OCI-LY7 (cell line): ENCODE measurements at regions not wholly inside any gene's neighbourhood (a gene's known extent, or its start where the extent isn't known, plus 50 kb on each side); places are given as distances from the start of the nearest gene placed in this dataset.

Source experiments
- BruUV-seq: library from RNA; stranded (reverse); fragments of 400-500 nt; replicated peaks from 2 replicates; lab custom pipeline; 2021; lab: Mats Ljungman, UMichigan
- CTCF ChIA-PET: fragments of 300-600 bp; sonication (Branson Sonifier 250); formaldehyde crosslinking; loops from one replicate; lab custom pipeline; 2022; ENCODE audit warnings: antibody characterized with exemption; ENCODE audit not compliant: unreplicated experiment; lab: Charles Lee
- POLR2A ChIA-PET: fragments of 300-600 bp; sonication (Branson Sonifier 250); formaldehyde crosslinking; loops from one replicate; lab custom pipeline; 2022; ENCODE audit warnings: antibody characterized with exemption; lab: Charles Lee
- DNase-seq: peaks from one replicate; pipeline ENCODE4 v3.0.0-alpha.2; 2015; ENCODE audit warnings: low spot score
- H2AFZ ChIP-seq: fragments of 200-600 bp; sonication (generic), shearing (Covaris generic); 2 replicates; pipeline ENCODE4 v1.6.1; 2014; ENCODE audit warnings: mild to moderate bottlenecking, antibody characterized with exemption, low read length, moderate library complexity
- H3K27ac ChIP-seq: fragments of 200-600 bp; sonication (generic); 2 replicates; pipeline ENCODE4 v1.5.1; 2014; ENCODE audit warnings: mixed run types, low read depth, mild to moderate bottlenecking, moderate library complexity, low read length, inconsistent platforms; ENCODE audit not compliant: poor library complexity, severe bottlenecking
- H3K36me3 ChIP-seq: fragments of 200-600 bp; sonication (generic); 2 replicates; pipeline ENCODE4 v1.6.1; 2014; ENCODE audit warnings: mild to moderate bottlenecking, antibody characterized with exemption, low read length, moderate library complexity, mixed read lengths; ENCODE audit not compliant: insufficient read depth
- H3K4me1 ChIP-seq: fragments of 200-600 bp; sonication (generic); 2 replicates; pipeline ENCODE4 v1.5.1; 2014; ENCODE audit warnings: mild to moderate bottlenecking, low read length; ENCODE audit not compliant: insufficient read depth, poor library complexity, severe bottlenecking
- H3K4me2 ChIP-seq: fragments of 200-600 bp; sonication (generic); 2 replicates; pipeline ENCODE4 v1.6.1; 2014; ENCODE audit warnings: mild to moderate bottlenecking, low read length
- H3K4me3 ChIP-seq: fragments of 200-600 bp; sonication (generic); 2 replicates; pipeline ENCODE4 v1.5.1; 2014; ENCODE audit warnings: mild to moderate bottlenecking, low read depth, low read length; ENCODE audit not compliant: poor library complexity, severe bottlenecking
- H3K79me2 ChIP-seq: fragments of 200-600 bp; sonication (generic); 2 replicates; pipeline ENCODE4 v1.6.1; 2016; ENCODE audit warnings: low read depth, mild to moderate bottlenecking, low read length, moderate library complexity, mixed read lengths; ENCODE audit not compliant: insufficient read depth
- H3K9me2 ChIP-seq: fragments of 200-600 bp; sonication (generic); 2 replicates; pipeline ENCODE4 v1.6.1; 2016; ENCODE audit warnings: mild to moderate bottlenecking, low read length, mixed read lengths; ENCODE audit not compliant: insufficient read depth
- H3K9me3 ChIP-seq: fragments of 200-600 bp; sonication (generic); 2 replicates; pipeline ENCODE4 v1.6.1; 2014; ENCODE audit warnings: mild to moderate bottlenecking, mixed run types, low read length, mixed read lengths
- H4K20me1 ChIP-seq: fragments of 200-600 bp; sonication (generic); 2 replicates; pipeline ENCODE4 v1.6.1; 2014; ENCODE audit warnings: mild to moderate bottlenecking, antibody characterized with exemption, low read length, moderate library complexity, mixed read lengths; ENCODE audit not compliant: insufficient read depth
- EZH2phosphoT487 ChIP-seq: fragments of 200-600 bp; sonication (generic); IDR thresholded peaks from 2 replicates; pipeline ENCODE4 v1.6.1; 2018; ENCODE audit warnings: low read depth, borderline replicate concordance, mild to moderate bottlenecking, mixed run types, antibody characterized with exemption, low read length, moderate library complexity, mixed read lengths
- intact Hi-C: fragments of 100-400 bp; cut with micrococcal nuclease; formaldehyde crosslinking; loops from one replicate; pipeline ENCODE4 v1.10.0; 2022; ENCODE audit not compliant: unreplicated experiment
- TF ChIP-seq, protein P1 (sequence below): fragments of 200-600 bp; sonication (generic); conservative IDR thresholded peaks from 2 replicates; pipeline ENCODE4 v1.5.1; 2014; ENCODE audit warnings: mild to moderate bottlenecking, antibody characterized with exemption, low read length, moderate library complexity, mixed read lengths

DNA sequence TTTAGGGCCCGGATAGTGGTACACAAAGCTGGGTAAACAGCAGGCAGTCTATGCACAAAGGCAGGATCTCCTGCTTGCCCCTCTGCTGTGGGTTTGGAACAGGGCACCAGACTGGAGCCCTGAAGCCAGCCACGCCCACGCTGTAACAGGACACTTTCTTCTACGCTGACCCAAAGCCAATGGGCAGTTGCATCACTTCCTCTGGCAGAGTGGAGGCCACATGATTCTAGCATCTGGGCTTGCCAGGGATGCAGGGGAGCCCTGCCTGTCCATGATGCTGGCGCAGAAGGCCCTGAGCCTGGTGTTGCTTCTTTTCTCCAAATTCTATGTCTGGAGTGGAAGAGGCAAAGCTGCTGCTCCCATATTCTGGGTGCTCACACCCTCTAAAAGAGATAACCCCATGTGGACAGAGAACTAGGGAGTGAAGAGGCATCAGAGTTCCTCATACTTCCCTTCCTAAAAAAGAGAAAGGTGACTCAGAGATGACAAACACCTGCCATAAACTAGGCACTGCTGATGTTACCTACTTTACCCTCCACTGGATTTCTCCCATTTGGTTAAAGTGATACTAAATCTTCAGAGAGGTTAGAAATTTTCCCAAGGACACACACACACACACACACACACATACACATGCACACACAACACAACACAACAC, 260.3 kb upstream of the KLF4 start:
- Histone ChIP-seq H3K9me2 (no peaks in the 10 kb centered on the region), H3K4me3 (no peak overlapping the region), H3K27ac (no peak overlapping the region), H3K36me3 (no peaks in the 10 kb centered on the region), H2AFZ (no peak overlapping the region), H3K4me1 (no peaks in the 10 kb centered on the region), H3K4me2 (no peak overlapping the region), H3K9me3 (no peaks in the 10 kb centered on the region), H3K79me2 (no peaks in the 10 kb centered on the region), H4K20me1 (no peaks in the 10 kb centered on the region)
- ChIA-PET POLR2A (no interaction called here), CTCF (no interaction called here)
- BruUV-seq: no TSS peak
- TF ChIP-seq EZH2phosphoT487: no peak
- TF ChIP-seq, protein P1, sequence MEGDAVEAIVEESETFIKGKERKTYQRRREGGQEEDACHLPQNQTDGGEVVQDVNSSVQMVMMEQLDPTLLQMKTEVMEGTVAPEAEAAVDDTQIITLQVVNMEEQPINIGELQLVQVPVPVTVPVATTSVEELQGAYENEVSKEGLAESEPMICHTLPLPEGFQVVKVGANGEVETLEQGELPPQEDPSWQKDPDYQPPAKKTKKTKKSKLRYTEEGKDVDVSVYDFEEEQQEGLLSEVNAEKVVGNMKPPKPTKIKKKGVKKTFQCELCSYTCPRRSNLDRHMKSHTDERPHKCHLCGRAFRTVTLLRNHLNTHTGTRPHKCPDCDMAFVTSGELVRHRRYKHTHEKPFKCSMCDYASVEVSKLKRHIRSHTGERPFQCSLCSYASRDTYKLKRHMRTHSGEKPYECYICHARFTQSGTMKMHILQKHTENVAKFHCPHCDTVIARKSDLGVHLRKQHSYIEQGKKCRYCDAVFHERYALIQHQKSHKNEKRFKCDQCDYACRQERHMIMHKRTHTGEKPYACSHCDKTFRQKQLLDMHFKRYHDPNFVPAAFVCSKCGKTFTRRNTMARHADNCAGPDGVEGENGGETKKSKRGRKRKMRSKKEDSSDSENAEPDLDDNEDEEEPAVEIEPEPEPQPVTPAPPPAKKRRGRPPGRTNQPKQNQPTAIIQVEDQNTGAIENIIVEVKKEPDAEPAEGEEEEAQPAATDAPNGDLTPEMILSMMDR: no peak
- no peak for DNase-seq
- intact Hi-C loops: no loop called here

DNA sequence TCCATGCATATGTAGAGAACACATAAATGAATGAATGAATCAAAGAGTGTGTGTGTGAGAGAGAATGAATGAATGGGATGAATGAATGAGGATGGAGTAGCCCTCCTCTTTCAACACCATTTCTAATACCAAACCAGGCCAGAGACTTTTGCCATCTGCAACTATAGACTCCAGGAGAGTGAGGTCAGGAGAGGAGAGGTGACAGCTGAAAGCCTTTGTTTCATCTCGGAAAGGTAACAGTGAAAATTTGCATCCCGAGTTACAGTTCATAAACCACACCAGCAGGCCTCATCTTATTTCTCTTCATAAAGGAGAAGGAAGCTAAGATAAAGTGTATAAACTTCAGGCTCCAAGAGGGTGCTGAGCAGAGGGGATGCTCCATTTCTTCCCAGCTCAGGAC, 255.3 kb upstream of the KLF4 start:
- no peak overlapping the region for H3K4me2 ChIP-seq
- H3K27ac ChIP-seq: no peak overlapping the region
- H3K4me1 ChIP-seq: no peaks in the 10 kb centered on the region
- no peaks in the 10 kb centered on the region for H4K20me1 ChIP-seq
- H2AFZ ChIP-seq: no peak overlapping the region
- intact Hi-C loops: no loop called here
- TF ChIP-seq EZH2phosphoT487: no peak
- TF ChIP-seq, protein P1: no peak
- POLR2A ChIA-PET: no interaction called here
- CTCF ChIA-PET: no interaction called here
- BruUV-seq: no TSS peak
- no peaks in the 10 kb centered on the region for H3K79me2 ChIP-seq
- H3K36me3 ChIP-seq: no peaks in the 10 kb centered on the region
- DNase-seq: no peak
- no peaks in the 10 kb centered on the region for H3K9me2 ChIP-seq
- no peaks in the 10 kb centered on the region for H3K9me3 ChIP-seq
- H3K4me3 ChIP-seq: no peak overlapping the region

DNA sequence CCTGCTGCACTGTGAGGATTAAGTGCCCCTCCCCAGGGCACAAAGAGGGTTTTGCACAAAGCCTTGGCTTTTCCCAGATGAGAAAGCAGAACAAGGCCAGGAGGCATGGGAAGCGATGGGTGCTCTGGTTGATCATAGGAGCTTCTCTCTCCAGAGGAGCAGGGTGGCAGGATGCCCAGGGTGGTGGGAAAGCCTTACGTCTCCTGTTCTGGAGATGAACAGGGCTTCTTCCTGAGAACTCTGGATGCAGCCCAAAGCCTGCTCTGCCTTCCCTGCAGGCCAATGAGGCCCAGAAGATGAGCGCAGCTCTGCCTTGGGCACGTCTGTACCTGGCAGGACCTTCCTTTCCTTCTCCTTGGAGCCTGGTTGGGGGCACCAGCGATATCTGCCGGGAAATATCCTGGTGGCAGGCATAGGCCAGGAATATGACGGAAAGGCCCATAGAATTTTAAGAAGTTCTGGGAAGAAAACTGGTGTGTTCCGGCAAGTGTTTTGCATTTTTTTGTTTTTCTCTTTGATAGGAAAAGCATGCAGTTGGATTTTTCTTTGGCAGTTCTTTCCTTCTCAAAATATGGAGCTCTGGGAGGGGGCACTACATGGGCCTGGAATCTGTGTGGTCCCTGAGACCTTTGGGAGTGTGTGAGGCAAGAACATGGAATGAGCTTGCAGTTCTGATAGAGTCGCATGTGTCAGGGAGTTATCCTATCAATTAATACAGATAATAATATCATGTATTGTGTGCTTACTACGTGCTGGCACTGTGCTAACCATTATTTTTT, 253.2 kb upstream of the KLF4 start:
- H3K36me3 ChIP-seq: no peaks in the 10 kb centered on the region
- intact Hi-C loops: no loop called here

More for the DNA sequence above, 253.2 kb upstream of the KLF4 start:
- no peaks in the 10 kb centered on the region for H3K9me3 ChIP-seq
- no peak overlapping the region for H3K27ac ChIP-seq
- CTCF ChIA-PET: no interaction called here
- no peaks in the 10 kb centered on the region for H4K20me1 ChIP-seq
- no peak overlapping the region for H3K4me2 ChIP-seq
- H2AFZ ChIP-seq: no peak overlapping the region
- H3K79me2 ChIP-seq: no peaks in the 10 kb centered on the region
- BruUV-seq: no TSS peak
- POLR2A ChIA-PET: interaction anchor here (0.8 kb wide), 1 partner anchor 9 kb away, joined by 3 read pairs; no protein-coding TSS in a partner anchor
- DNase-seq: no peak
- H3K4me3 ChIP-seq: no peak overlapping the region
- H3K9me2 ChIP-seq: no peaks in the 10 kb centered on the region
- H3K4me1 ChIP-seq: no peaks in the 10 kb centered on the region
- TF ChIP-seq, protein P1: no peak
- TF ChIP-seq EZH2phosphoT487: no peak
